GM19025 (cell line): ENCODE measurements at regions not wholly inside any gene's neighbourhood (a gene's known extent, or its start where the extent isn't known, plus 50 kb on each side); places are given as distances from the start of the nearest gene placed in this dataset.
"Not testable (repeated sequence)": the region's sequence is repeated elsewhere in the genome, so short reads cannot be mapped to it uniquely, and the experiment has no call there.

Source experiments
- ATAC-seq: cut with Tn5 transposase; IDR thresholded peaks from one replicate; pipeline ENCODE4 v1.9.1; 2021; ENCODE audit warnings: mild to moderate bottlenecking, low read depth, moderate library complexity; ENCODE audit not compliant: unreplicated experiment

DNA sequence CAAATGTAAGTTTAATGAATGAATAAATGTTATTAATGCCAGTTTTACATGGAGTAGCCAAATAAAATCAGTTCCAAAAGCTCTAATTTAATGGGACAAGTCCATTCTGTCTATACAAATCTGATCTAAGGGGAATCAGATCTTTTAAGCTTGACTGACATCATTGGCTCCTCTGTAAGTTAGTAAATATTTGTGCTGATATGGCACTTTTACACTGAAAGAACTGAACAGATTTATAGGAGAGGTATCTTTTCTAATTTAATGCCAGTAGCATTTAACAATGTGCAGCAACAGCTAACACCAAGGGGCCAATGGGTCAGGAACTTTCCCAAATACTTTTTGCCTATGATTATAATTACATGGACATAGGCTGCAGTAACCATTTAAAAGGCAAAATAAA, 832.3 kb downstream of the PCDH17 start:
- ATAC-seq = no peak

GRCh38 chr13:58467176-58467575, 835.6 kb downstream of the PCDH17 start:
- ATAC-seq = no peak

GRCh38 chr13:58472483-58472882, 840.9 kb downstream of the PCDH17 start:
- no peak for ATAC-seq

GRCh38 chr13:58474581-58474980, 843.0 kb downstream of the PCDH17 start:
- ATAC-seq = no peak

- no peak for ATAC-seq
These were observed 844.8 kb downstream of the PCDH17 start for GRCh38 chr13:58476206-58476918.

- no peak for ATAC-seq
These were observed 847.3 kb downstream of the PCDH17 start for GRCh38 chr13:58478858-58479257.

DNA sequence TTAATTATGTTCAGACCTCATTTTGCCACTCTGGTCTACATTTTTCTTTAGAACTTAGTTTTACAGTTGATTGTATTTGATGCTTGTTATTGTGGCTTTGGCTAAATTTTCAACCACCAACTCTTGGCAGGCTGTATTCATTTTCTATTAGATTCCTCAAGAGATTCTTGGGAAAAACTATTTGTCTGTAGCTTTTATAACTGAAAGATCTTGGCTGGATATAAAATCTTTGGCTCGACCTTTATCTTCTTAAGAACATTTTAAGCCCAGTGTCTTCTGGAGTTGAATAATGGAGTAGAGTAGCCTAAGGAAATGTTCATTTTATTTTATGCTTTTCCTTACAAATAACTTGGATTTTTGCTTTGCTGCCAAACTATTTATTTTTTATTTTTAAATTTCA, 848.5 kb downstream of the PCDH17 start:
- no peak for ATAC-seq

GRCh38 chr13:58488251-58488650, 856.7 kb downstream of the PCDH17 start:
- no peak for ATAC-seq

DNA sequence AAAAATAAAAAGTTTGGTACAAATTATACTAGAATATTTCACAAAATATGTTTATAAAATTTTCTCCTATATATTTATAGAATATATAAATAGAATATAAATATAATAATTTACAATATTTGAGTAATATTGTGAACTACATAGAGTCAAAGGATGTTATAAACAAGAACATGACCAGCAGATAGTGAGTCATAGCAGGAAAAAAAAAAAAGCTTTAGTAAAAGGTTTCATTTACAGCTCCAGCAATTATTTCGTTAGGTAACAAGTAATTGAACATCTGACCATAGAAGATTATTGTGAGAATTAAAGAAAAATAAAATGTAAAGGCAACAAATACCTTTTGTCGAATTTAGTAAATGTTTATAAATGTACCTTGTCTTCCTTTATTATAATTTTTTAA, 864.1 kb downstream of the PCDH17 start:
- ATAC-seq = no peak

GRCh38 chr13:58500938-58501337, 869.4 kb downstream of the PCDH17 start:
- no peak for ATAC-seq

GRCh38 chr13:58504202-58504700, 872.7 kb downstream of the PCDH17 start:
- not testable (repeated sequence) for ATAC-seq

GRCh38 chr13:58505262-58505920, 873.8 kb downstream of the PCDH17 start:
- ATAC-seq = not testable (repeated sequence)

- ATAC-seq = no peak
These were observed 896.8 kb downstream of the PCDH17 start for GRCh38 chr13:58528351-58528750.

DNA sequence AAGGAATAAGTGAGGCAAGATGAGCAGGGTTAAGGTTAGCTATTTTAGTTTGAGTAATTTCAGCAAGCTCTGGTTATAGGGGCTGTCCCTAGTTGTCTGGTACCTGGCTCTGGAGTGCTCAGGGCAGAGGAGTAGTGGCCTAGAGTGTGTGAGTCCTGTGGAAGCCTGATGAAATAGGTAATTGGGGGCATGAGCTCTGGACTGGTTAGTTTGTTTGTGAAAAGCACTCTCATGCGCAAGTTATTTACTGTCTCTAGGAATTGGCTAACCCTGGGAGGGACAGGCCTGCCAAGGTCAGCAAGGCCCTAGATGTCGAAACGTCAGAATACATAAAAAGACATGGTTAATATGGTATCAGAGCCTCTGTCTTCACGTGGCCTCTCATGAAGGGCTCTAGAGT, 900.1 kb downstream of the PCDH17 start:
- no peak for ATAC-seq

DNA sequence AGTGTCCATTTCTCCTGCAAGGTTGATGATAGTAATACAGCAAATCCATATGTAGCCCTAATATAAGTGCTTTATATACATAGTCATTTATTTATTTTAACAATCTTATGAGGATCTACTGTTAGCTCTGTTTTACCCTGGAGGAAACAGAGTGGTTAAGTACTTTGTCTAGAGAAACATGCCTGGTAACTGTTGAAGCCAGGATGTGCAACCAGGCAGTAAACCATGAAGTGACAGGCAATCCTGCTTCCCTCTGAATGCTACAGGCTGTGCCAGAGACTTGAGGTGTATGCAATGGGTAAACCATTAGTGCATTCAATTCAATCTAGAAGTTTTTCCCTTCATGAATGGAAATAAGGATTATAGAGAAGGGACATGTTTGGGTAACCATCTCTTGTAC, 911.0 kb downstream of the PCDH17 start:
- no peak for ATAC-seq

- no peak for ATAC-seq
These were observed 915.9 kb downstream of the PCDH17 start for GRCh38 chr13:58547419-58547818.

- ATAC-seq = no peak
These were observed 934.6 kb downstream of the PCDH17 start for GRCh38 chr13:58566176-58566575.

GRCh38 chr13:58573743-58574142, 942.2 kb downstream of the PCDH17 start:
- ATAC-seq = no peak

DNA sequence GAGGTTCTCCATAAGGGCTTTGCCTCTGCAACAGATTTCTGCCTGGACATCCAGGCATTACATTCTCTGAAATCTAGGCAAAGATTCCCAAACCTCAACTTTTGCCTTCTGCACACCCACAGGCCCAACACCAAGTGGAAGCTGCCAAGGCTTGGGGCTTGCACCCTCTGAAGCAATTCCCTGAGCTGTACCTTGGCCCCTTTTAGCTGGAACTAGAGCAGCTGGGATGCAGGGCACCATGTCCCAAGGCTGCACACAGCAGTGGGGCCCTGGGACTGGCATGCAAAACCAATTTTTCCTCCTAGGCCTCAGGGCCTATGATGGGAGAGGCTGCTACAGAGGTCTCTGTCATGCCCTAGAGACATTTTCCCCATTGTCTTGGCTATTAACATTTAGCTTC, 943.2 kb downstream of the PCDH17 start:
- ATAC-seq = no peak

- no peak for ATAC-seq
These were observed 947.9 kb downstream of the PCDH17 start for GRCh38 chr13:58579468-58579867.

DNA sequence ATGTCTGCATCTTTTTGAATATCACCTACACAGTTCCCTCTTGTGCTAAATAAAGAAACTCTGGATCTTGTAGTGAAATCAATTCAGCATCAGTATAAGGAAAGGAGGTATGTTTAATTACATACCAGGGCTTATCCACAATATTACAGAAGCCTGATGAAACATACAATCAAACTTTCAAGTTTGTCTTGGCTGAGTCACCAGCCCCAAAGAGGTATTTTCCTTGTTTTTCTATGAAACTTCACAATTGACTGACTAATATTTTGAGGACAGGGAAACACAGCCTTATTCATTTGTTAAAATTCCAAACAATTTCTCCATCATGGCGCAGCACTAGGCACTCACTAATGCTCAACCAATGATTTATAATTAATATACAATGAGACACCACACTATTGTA, 952.4 kb downstream of the PCDH17 start:
- ATAC-seq = no peak

- no peak for ATAC-seq
These were observed 953.1 kb downstream of the PCDH17 start for GRCh38 chr13:58584610-58585009.
